Inflammatory macrophage treated with lipopolysaccharide for 4 hours (primary cell): ENCODE measurements at regions not wholly inside any gene's neighbourhood (a gene's known extent, or its start where the extent isn't known, plus 50 kb on each side); places are given as distances from the start of the nearest gene placed in this dataset.
"Not testable (repeated sequence)": the region's sequence is repeated elsewhere in the genome, so short reads cannot be mapped to it uniquely, and the experiment has no call there.

Experiments used
- DNase-seq: peaks from one replicate; pipeline ENCODE4 v3.0.0-alpha.2; 2020

- no peak for DNase-seq
Measured at GRCh38 chr10:129038522-129038921, 428.5 kb upstream of the MGMT start.

GRCh38 chr10:129039406-129040370, 427.4 kb upstream of the MGMT start:
- DNase-seq: no peak

DNA sequence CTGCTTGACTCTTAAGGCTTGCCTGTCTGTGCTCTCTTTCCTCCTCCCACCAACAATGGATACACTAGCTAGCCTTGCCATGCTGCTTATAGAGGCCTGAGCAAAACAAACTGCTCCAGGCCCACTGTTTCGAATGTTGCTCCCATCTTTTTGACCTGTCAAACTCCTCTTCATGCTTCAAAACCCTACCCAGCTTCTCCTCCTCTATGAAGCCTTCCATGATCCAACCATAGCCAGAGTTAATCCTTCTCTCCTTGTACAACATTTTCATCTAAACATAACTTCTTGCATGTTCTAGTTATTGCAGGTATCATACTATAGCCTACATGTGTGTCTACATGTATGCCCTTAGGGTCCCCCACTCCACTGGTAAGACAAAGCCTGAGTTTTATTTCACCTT, 426.7 kb upstream of the MGMT start:
- DNase-seq: no peak

DNA sequence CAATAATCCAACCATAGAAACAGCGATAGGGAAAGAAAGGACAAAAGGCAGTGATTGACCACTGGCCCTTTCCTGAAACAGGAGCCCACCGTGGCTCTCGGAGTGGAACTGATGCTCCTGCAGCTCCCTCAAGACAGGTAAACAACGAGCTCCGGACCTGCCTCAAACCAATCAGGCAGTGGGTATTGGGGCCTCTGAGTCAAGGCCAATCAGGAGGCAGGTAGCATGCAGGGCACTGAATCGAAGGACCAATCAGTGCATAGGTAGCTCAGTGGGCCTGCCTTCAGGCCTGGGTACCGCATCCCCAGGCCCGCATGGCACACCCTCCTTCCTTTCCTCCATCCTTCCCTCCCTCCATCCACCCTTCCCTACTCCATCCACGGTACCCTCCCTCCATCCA, 425.1 kb upstream of the MGMT start:
- no peak for DNase-seq

DNA sequence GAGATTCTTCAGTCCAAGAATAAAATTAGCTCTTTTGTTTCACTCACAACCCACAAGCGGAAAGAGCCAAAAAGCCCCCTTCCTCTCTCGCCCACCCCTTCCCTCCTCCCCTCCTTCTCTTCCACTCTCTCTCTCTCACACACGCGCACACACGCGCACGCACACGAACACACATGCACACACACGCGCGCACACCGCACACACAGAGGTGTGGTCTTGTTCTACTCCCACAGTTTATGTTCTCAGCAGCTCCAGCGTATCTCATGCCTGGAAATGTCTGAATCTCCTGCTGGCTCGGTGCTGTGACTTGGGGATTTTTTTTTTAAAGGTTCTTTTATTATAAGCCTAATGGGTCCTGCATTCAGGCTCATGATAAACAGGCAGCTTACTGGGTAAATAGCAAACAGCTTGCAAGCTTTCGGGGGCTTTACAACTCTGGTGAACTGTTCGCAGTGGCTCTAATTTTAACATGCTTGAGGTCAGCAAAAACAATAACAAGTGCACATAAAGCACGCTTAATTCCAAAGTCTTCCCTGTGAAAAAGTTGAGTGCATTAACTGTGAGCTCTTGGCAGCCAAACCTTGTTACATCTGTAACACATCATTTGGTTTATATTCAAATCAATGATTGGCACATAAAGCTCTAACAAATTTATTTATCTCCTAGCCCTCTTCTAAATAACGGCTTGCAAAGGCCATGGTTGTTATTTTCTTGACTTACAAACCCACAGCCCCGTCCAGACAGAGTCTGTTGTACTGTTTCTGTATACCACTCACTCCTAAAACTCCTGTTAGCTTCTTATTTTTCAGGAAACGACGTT, 424.1 kb upstream of the MGMT start:
- DNase-seq: no peak

- DNase-seq: no peak
Measured at GRCh38 chr10:129043691-129044090, 423.4 kb upstream of the MGMT start.

- DNase-seq: no peak
Measured at GRCh38 chr10:129045599-129045998, 421.4 kb upstream of the MGMT start.

DNA sequence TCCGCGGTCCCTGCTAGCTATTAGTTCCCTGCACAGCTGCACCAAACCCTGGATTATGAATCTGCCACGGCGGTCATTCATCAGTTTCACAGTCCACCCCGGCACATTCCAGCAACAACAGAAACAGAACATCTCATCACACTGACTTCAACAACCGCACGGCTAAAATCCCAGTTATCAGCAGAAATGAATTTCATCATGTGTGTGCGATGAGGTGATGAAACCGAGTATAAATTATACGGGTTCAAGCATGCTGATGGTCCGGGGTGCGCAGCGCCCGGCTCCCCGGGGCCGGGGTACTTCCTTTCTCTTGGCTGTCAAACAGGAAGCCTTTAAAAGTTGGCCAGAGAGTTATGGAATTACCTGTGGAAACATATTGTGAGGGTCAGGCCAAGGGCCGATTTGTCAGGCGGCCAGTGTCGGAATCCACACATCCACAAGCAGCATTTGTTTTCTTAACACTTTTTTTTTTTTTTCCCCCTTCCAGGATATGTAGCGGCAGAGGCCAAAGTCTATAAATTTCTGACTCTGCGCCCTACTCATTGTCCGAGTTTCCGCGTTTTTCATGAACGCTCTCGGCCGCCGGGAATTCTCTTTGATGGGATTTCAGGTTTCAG, 420.9 kb upstream of the MGMT start:
- DNase-seq: no peak

DNA sequence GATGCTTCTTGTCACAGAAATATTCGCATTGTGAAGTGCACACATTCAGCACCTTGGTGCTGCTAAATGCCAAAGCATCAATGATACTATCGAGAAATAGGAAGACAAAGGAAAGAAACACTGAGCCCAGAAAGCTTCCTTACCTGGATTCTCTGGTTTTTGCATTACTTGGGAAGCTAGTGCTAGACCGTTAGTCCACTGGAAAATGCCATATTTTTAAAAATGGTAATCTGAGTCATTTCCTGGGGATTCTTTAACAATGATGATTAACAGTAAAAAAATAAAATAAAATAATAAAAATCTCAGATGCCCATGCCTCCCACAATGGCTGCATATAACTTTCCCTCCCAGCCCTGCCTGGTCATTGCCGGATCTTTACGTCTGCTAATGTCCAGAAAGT, 420.1 kb upstream of the MGMT start:
- no peak for DNase-seq

- no peak for DNase-seq
Measured at GRCh38 chr10:129047600-129047999, 419.4 kb upstream of the MGMT start.

DNA sequence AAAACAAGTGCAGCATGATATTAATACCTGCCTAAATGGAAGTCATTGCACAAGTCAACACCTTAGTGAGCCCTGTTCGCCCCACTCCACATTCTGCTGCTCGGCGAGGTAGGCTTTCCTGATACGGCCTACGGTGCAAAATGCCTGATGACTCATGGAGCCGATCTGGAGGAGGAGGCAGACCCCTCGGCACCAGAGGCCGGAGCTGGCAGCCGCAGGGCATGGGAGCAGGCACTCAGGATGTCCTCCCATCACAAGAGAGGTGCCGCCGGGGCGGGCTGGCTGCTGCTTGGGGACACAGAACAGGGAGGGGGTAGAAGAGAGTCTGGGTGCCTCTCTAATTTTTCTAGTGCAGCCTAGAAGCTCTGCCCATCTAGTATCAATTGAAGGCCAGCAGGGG, 418.5 kb upstream of the MGMT start:
- DNase-seq: no peak

GRCh38 chr10:129049501-129049900, 417.5 kb upstream of the MGMT start:
- no peak for DNase-seq

DNA sequence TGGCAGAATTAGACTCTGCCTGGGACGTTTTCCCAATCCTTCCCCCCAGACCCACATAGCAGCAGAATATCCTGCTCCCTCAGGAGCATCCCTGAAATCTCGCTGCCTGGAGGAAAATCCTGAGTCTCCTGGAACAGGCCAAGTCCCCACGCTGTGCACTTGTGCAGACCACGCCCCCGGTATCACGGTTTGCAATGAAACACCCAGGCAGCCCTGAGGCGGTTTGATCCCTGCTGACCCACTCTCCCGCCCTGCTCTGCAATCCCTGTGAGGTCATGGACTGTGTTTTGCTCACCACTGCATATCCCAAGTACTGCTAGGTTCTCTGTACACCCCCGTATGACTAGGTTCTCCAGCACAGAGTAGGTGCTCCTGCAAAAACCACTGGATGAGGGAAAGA, 411.8 kb upstream of the MGMT start:
- DNase-seq: no peak

GRCh38 chr10:129055986-129056385, 411.1 kb upstream of the MGMT start:
- no peak for DNase-seq

DNA sequence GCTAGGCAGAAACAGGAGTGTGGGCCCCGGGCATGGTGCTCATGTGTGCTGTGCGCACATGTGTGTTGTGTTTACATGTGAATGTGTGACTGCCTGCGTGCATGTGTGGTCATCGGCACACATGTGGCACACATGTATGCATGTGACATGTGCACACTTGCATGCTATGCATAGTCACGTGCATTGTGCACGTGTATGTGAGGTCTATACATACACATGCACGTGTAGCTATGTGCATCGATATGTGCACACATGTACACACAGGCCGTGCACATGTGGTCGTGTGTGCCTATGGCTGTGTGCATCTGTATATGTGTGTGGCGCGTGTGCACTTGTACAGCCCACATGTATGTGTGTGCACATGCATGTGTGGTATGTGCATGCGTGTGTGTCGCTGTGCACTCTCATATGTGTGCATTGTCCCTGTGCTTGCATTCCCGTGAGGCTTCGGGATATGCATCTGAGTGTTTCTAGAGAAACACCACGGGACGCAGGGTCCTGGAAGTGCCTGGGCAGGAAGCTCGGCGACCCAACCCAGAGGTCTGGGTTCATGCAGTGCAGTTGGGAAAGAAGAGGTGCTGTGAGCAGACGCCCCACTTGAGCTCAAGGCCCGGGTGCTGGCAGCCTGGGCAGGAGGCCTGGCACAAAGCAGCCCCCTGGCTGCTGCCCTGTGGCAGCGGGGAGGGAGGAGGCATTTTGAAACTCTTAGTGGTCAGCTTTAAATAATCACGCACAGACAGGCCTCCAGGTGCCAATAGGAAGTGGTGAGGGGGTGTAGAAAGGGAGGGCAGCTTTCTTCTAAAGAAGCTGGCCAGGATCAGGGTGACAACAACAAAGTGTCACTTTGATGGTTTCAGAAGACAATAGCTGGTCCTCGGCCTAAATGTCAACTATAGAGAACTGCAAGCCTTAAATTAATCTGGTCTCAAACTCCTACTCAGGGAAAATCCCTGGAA, 410.0 kb upstream of the MGMT start:
- no peak for DNase-seq

DNA sequence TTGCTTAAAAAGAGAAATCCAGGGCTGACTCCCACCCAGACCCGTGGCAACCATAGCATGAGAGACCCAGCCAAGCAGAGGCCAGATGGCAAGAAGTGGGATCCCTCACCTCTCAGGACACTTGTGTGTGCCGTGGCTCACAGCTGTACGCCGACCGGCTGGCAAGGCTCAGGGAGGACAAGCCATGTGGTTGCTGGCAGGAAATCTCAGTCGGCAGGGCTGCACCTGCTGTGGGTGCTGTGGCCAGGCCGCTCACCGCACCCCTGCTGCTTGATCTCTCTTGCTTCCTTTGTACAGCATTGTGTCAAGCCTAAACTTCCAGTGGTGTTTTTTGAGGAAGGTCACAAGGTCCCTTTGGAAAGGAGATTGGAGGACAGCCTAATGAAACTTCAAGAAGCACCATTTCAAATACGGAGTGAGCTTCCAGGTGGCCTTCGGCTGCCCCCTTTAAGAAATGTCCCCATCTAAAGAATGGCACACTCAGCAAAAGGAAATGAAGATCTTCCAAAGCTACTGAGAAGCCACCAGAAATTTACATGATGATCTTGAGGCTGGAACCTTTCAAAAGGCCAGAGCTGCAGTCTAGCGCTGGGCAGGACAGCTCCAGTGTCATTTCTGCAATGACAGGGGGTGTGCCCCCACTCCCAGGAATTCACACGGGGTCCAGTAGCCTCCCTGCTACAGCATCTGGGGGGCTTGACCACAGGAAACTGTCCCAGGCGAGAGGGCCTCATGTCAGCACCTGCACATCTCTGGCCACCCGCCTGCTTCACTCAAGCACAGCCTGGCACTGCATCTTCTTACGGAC, 409.0 kb upstream of the MGMT start:
- no peak for DNase-seq

DNA sequence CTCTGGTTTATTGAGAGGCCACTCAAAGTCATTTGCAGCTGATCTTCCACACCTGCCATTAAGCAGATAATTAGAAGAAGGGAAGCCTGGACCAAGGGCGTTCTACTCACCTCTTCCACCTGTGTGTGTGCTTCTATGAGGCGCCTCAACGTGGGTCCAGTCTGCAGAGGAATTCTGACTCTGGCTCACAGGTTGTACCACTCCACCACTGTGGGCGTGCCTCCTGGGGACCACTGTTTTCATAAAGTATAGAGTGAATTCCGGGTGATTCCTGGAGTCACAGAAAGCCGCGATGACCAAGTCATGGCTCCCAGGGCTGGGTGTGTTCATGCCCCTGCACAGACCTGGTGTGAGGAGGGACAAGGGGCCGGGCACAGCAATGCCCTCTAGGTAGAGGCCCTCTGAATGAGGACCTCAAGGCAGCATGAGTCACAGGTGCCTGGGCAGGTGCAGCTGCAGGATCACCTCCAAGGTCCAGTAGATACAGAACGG, 408.3 kb upstream of the MGMT start:
- DNase-seq: no peak

- no peak for DNase-seq
Measured at GRCh38 chr10:129059977-129060376, 407.1 kb upstream of the MGMT start.

- no peak for DNase-seq
Measured at GRCh38 chr10:129063212-129063611, 403.8 kb upstream of the MGMT start.

DNA sequence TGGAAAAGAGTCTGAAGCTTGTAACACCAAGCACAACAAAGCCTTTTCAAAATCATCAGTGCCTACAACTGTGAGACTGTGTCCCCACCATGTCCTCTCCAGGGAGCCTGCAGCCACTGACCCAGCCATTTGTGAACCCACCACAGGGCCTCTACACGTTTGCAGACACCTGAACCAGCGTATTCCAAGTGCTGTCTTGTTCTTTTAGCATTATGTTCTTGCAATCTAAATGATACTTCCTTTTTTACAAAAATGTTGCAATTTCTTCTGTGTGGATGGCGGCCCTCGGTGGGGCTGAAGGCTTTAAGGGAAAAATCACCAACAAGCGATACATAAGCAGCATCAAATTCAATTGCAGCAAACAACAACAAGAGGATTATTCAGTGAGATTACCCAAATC, 403.2 kb upstream of the MGMT start:
- DNase-seq: no peak

DNA sequence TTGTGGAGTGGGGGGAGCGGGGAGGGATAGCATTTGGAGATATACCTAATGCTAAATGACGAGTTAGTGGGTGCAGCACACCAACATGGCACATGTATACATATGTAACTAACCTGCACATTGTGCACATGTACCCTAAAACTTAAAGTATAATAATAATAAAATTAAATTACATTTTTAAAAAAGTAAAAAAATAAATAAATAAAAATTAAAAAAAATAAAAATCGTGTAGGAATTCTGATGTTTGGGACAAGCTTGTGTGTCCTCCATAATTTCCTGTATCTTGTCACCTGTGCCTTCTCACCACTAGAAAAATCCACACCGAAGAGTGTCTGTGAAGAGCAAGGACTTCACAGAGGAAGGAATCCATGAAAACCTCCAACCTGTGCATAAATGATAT, 400.5 kb upstream of the MGMT start:
- not testable (repeated sequence) for DNase-seq
